OCI-LY1 (cell line): ENCODE measurements at regions not wholly inside any gene's neighbourhood (a gene's known extent, or its start where the extent isn't known, plus 50 kb on each side); places are given as distances from the start of the nearest gene placed in this dataset.

Experiments used
- CTCF ChIP-seq: fragments of 200-600 bp; sonication (generic), shearing (Covaris generic); IDR thresholded peaks from 2 replicates; pipeline ENCODE4 v1.5.1; 2017; ENCODE audit warnings: mild to moderate bottlenecking, antibody characterized with exemption, low read length, moderate library complexity, mixed read lengths
- EZH2 ChIP-seq: fragments of 200-600 bp; sonication (generic), shearing (Covaris generic); IDR thresholded peaks from 2 replicates; pipeline ENCODE4 v1.8.0; 2017; ENCODE audit warnings: borderline replicate concordance, mixed run types, mild to moderate bottlenecking, antibody characterized with exemption, low read length, moderate library complexity, mixed read lengths

- TF ChIP-seq CTCF (no peak), EZH2 (no peak)
Measured at GRCh38 chr4:133802359-133803140, 399.0 kb downstream of the PABPC4L start.
